Femur (tissue), 1 donor: ENCODE measurements at regions not wholly inside any gene's neighbourhood (a gene's known extent, or its start where the extent isn't known, plus 50 kb on each side); places are given as distances from the start of the nearest gene placed in this dataset.

Experiments
- DNase-seq: peaks from one replicate; pipeline ENCODE4 v3.0.0-alpha.2; 2017

GRCh38 chr5:23353286-23353685 lies 154.1 kb upstream of the PRDM9 start:
- no peak for DNase-seq

- no peak for DNase-seq
These were observed 155.0 kb upstream of the PRDM9 start for GRCh38 chr5:23352446-23352845.

GRCh38 chr5:23343121-23343520 lies 164.3 kb upstream of the PRDM9 start:
- no peak for DNase-seq

- DNase-seq = no peak
These were observed 174.7 kb upstream of the PRDM9 start for GRCh38 chr5:23332650-23333251.

- no peak for DNase-seq
These were observed 176.7 kb upstream of the PRDM9 start for GRCh38 chr5:23330726-23331125.

GRCh38 chr5:23319901-23320300 lies 187.5 kb upstream of the PRDM9 start:
- DNase-seq = no peak

- DNase-seq = no peak
These were observed 188.4 kb upstream of the PRDM9 start for GRCh38 chr5:23318960-23319359.

- no peak for DNase-seq
These were observed 189.2 kb upstream of the PRDM9 start for GRCh38 chr5:23318166-23318565.

- no peak for DNase-seq
These were observed 191.3 kb upstream of the PRDM9 start for GRCh38 chr5:23316060-23316591.

- no peak for DNase-seq
These were observed 192.6 kb upstream of the PRDM9 start for GRCh38 chr5:23314827-23315226.

- no peak for DNase-seq
These were observed 202.4 kb upstream of the PRDM9 start for GRCh38 chr5:23305055-23305454.

GRCh38 chr5:23303836-23304235 lies 203.6 kb upstream of the PRDM9 start:
- DNase-seq = no peak

- no peak for DNase-seq
These were observed 204.0 kb upstream of the PRDM9 start for GRCh38 chr5:23303435-23303834.

- no peak for DNase-seq
These were observed 205.0 kb upstream of the PRDM9 start for GRCh38 chr5:23302438-23302837.

GRCh38 chr5:23289162-23289561 lies 218.2 kb upstream of the PRDM9 start:
- DNase-seq = no peak

- DNase-seq = no peak
These were observed 222.8 kb upstream of the PRDM9 start for GRCh38 chr5:23284656-23285055.

- DNase-seq = no peak
These were observed 233.2 kb upstream of the PRDM9 start for GRCh38 chr5:23274171-23274570.

GRCh38 chr5:23269981-23270380 lies 237.4 kb upstream of the PRDM9 start:
- no peak for DNase-seq

GRCh38 chr5:23268136-23268535 lies 239.3 kb upstream of the PRDM9 start:
- no peak for DNase-seq

- no peak for DNase-seq
These were observed 246.8 kb upstream of the PRDM9 start for GRCh38 chr5:23260621-23261020.

- no peak for DNase-seq
These were observed 249.8 kb upstream of the PRDM9 start for GRCh38 chr5:23257656-23258055.

- no peak for DNase-seq
These were observed 253.7 kb upstream of the PRDM9 start for GRCh38 chr5:23253621-23254198.

- DNase-seq = no peak
These were observed 264.5 kb upstream of the PRDM9 start for GRCh38 chr5:23242891-23243290.

GRCh38 chr5:23235246-23235645 lies 272.2 kb upstream of the PRDM9 start:
- DNase-seq = no peak

- no peak for DNase-seq
These were observed 273.2 kb upstream of the PRDM9 start for GRCh38 chr5:23234197-23234596.
